Omental fat pad (tissue), 3 donors: ENCODE measurements at regions not wholly inside any gene's neighbourhood (a gene's known extent, or its start where the extent isn't known, plus 50 kb on each side); places are given as distances from the start of the nearest gene placed in this dataset.

ENCODE experiments used
- ATAC-seq: fragments of 150-250 bp; one replicate; pipeline ENCODE4 v1.9.1; 2016; ENCODE audit warnings: mild to moderate bottlenecking, moderate library complexity; ENCODE audit not compliant: low FRiP score
- DNase-seq: peaks from one replicate; pipeline ENCODE4 v3.0.0-alpha.2; 2019; ENCODE audit warnings: low spot score
- TF ChIP-seq, protein P1 (sequence below), 3 donors: fragments of 450-650 bp; IDR thresholded peaks; one replicate each; pipeline ENCODE4 v1.5.1; 2016 to 2017; ENCODE audit warnings: antibody characterized with exemption in 3 of 3, mild to moderate bottlenecking in 3 of 3, moderate library complexity in 2 of 3

DNA sequence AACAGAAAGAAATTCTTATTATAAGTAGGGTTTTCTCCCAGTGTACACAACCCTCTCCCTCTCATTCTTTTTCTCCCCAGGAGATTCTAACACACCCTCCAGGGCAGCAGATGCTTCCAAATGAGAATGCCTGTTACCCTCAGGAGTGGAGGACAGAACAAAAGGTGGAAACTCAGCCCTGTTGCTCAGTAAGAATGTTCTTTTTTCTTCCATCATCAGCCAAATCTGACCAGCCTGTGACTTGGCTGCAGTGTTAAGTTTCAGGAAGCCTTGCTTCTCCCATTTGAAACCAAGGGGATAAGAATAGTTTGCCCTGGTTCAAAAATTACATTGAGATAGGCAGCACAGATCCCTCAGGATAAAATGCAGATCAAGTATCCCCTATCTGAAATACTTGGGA is 77.5 kb upstream of the EEPD1 start:
- TF ChIP-seq, protein P1, sequence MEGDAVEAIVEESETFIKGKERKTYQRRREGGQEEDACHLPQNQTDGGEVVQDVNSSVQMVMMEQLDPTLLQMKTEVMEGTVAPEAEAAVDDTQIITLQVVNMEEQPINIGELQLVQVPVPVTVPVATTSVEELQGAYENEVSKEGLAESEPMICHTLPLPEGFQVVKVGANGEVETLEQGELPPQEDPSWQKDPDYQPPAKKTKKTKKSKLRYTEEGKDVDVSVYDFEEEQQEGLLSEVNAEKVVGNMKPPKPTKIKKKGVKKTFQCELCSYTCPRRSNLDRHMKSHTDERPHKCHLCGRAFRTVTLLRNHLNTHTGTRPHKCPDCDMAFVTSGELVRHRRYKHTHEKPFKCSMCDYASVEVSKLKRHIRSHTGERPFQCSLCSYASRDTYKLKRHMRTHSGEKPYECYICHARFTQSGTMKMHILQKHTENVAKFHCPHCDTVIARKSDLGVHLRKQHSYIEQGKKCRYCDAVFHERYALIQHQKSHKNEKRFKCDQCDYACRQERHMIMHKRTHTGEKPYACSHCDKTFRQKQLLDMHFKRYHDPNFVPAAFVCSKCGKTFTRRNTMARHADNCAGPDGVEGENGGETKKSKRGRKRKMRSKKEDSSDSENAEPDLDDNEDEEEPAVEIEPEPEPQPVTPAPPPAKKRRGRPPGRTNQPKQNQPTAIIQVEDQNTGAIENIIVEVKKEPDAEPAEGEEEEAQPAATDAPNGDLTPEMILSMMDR (IDR thresholded peaks at IDR 0.05) = no peak
- no peak for ATAC-seq

GRCh38 chr7:36076074-36076473 is 77.0 kb upstream of the EEPD1 start:
- TF ChIP-seq, protein P1 (IDR thresholded peaks at IDR 0.05) = no peak
- no peak for ATAC-seq

More for the DNA sequence above, 77.5 kb upstream of the EEPD1 start:
- DNase-seq = no peak

DNA sequence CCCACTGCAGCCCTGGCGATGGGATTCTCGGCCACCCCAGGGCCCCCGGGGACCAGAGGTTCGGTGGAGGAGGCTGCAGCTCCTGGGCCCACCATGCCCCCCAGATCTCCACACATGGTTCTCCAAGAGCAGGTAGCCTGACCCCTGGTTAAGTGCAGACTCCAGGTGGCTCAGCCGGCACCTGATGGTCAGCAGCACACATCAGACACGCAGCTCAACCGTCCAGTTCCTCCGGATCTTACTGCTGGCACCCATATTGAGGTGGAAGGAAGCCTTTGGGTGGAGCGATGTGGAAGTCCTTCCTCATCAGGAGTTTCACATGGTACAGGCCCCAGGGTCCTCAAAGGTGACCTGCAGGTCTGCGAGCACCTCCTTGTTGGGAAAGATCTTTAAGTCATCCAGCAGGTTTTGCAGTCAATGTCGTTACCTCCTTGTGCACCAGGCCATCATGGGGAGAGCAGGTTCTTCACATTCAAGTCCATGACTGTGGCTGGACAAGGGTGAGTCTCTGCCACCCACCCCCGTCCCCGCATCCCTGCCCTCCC is 74.2 kb upstream of the EEPD1 start:
- DNase-seq (no peak), ATAC-seq (no peak)
- TF ChIP-seq, protein P1 (IDR thresholded peaks at IDR 0.05) = no peak

More at GRCh38 chr7:36076074-36076473, 77.0 kb upstream of the EEPD1 start:
- no peak for DNase-seq

DNA sequence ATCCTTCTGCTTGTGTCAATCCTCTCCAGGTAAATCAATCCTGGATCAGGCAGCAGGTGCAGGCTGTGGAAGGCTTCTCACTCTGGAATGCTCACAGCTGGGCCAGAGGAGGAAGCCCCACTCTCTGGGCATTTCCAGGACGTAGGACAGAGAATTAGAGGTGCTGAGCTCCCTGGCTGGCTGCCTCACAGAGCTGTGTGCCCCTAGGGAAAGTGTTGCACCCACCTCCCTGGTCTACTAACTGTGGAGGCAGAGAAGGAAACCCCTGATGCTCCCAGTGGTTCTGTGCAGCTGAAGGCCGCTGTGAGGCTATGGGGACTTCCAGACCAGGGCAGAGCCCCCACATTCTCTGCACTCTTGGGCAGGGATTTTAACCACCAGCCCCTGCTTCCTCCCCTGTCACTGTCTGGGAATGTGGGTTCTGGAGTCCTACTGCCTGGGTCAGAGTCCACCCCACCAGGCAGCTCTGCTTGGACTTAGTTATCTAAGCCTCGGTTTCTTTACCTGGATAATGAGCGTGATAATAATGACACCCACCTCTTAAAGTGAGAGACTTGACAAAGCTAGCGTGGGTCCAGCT is 73.5 kb upstream of the EEPD1 start:
- TF ChIP-seq, protein P1 (IDR thresholded peaks at IDR 0.05) = no peak
- ATAC-seq (no peak), DNase-seq (no peak)

GRCh38 chr7:36080843-36081242 is 72.2 kb upstream of the EEPD1 start:
- DNase-seq (no peak), ATAC-seq (no peak)
- TF ChIP-seq, protein P1 (IDR thresholded peaks at IDR 0.05) = no peak

DNA sequence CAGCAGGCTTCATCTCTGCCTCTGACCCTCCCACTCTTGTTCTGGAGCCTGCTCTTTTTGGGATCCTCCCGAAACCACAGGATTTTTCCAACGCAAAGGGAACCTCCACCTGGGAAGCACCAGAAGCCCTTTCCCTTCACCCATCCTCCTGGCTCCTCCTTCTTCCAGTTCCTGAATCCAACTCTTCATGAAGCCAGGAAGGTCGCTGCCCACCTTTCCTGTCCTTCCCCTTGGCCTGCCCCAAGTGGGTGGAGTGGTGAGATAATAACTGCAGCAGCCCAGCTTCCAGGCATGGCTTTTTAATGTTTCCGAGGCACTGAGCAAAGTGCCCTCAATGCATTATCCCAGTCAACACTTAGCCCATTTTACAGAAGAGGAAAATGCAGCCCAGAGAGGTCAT is 70.8 kb upstream of the EEPD1 start:
- DNase-seq (no peak), ATAC-seq (no peak)
- TF ChIP-seq, protein P1 (IDR thresholded peaks at IDR 0.05) = no peak

GRCh38 chr7:36082910-36083309 is 70.1 kb upstream of the EEPD1 start:
- DNase-seq (no peak), ATAC-seq (no peak)
- TF ChIP-seq, protein P1 (IDR thresholded peaks at IDR 0.05) = no peak
